CMK (cell line): ENCODE measurements at regions not wholly inside any gene's neighbourhood (a gene's known extent, or its start where the extent isn't known, plus 50 kb on each side); places are given as distances from the start of the nearest gene placed in this dataset.
A peak's percentile ranks its signal among the peaks of the same experiment; 100 is the strongest.

Experiments
- DNase-seq: peaks from one replicate; pipeline ENCODE4 v3.0.0-alpha.2; 2010; ENCODE audit warnings: low read depth

GRCh38 chr5:110031402-110032140, 341.8 kb downstream of the MAN2A1 start:
- DNase-seq: no peak

- no peak for DNase-seq
These were observed 342.6 kb downstream of the MAN2A1 start for GRCh38 chr5:110032376-110032775.

GRCh38 chr5:110034056-110034600, 344.4 kb downstream of the MAN2A1 start:
- no peak for DNase-seq

GRCh38 chr5:110038297-110038997, 348.7 kb downstream of the MAN2A1 start:
- DNase-seq: no peak

- DNase-seq: no peak
These were observed 350.5 kb downstream of the MAN2A1 start for GRCh38 chr5:110040178-110040577.

- DNase-seq: no peak
These were observed 353.3 kb downstream of the MAN2A1 start for GRCh38 chr5:110043025-110043424.

- no peak for DNase-seq
These were observed 355.4 kb downstream of the MAN2A1 start for GRCh38 chr5:110045158-110045557.

- no peak for DNase-seq
These were observed 358.8 kb downstream of the MAN2A1 start for GRCh38 chr5:110048491-110048890.

- DNase-seq: no peak
These were observed 360.1 kb downstream of the MAN2A1 start for GRCh38 chr5:110049816-110050215.

- DNase-seq: no peak
These were observed 361.1 kb downstream of the MAN2A1 start for GRCh38 chr5:110050640-110051345.

GRCh38 chr5:110053205-110053604, 363.5 kb downstream of the MAN2A1 start:
- no peak for DNase-seq

- no peak for DNase-seq
These were observed 364.1 kb downstream of the MAN2A1 start for GRCh38 chr5:110053824-110054223.

GRCh38 chr5:110054240-110054639, 364.5 kb downstream of the MAN2A1 start:
- peak; percentile 52 for DNase-seq

GRCh38 chr5:110055302-110055701, 365.6 kb downstream of the MAN2A1 start:
- DNase-seq: no peak

- DNase-seq: no peak
These were observed 366.9 kb downstream of the MAN2A1 start for GRCh38 chr5:110056580-110057114.

GRCh38 chr5:110058175-110058574, 368.4 kb downstream of the MAN2A1 start:
- no peak for DNase-seq

GRCh38 chr5:110062246-110062645, 372.5 kb downstream of the MAN2A1 start:
- DNase-seq: no peak

- DNase-seq: no peak
These were observed 374.2 kb downstream of the MAN2A1 start for GRCh38 chr5:110063640-110064602.

- no peak for DNase-seq
These were observed 375.0 kb downstream of the MAN2A1 start for GRCh38 chr5:110064603-110065268.

- DNase-seq: no peak
These were observed 381.1 kb downstream of the MAN2A1 start for GRCh38 chr5:110070836-110071235.

- DNase-seq: no peak
These were observed 382.9 kb downstream of the MAN2A1 start for GRCh38 chr5:110072651-110073050.
